Gastroesophageal sphincter (tissue), 4 donors: ENCODE measurements at regions not wholly inside any gene's neighbourhood (a gene's known extent, or its start where the extent isn't known, plus 50 kb on each side); places are given as distances from the start of the nearest gene placed in this dataset.

Experiments used
- ATAC-seq: fragments of 150-250 bp; one replicate; pipeline ENCODE4 v1.9.1; 2016; ENCODE audit warnings: mild to moderate bottlenecking, moderate library complexity
- H3K27ac ChIP-seq, 4 donors: fragments of 200-600 bp; sonication (generic) in 3 of 4; 1 replicate in 3 of 4; 2 replicates in 1 of 4; pipeline ENCODE4 v1.5.1; 2016 to 2019
- H3K27me3 ChIP-seq: fragments of 200-600 bp; sonication (generic); one replicate; pipeline ENCODE4 v1.5.1; 2019
- H3K36me3 ChIP-seq, 2 donors: fragments of 200-600 bp; sonication (generic); one replicate each; pipeline ENCODE4 v1.5.1; 2019; ENCODE audit warnings: control low read depth in 1 of 2
- H3K4me1 ChIP-seq, 3 donors: fragments of 200-600 bp; sonication (generic); 1 replicate in 2 of 3; 2 replicates in 1 of 3; pipeline ENCODE4 v1.5.1; 2016 to 2019; ENCODE audit warnings: control low read depth in 2 of 3
- H3K4me3 ChIP-seq, 2 donors: fragments of 200-600 bp; sonication (generic); one replicate each; pipeline ENCODE4 v1.5.1; 2019; ENCODE audit warnings: mild to moderate bottlenecking in 1 of 2, moderate library complexity in 1 of 2
- H3K9me3 ChIP-seq, 3 donors: fragments of 200-600 bp; sonication (generic); one replicate each; pipeline ENCODE4 v1.5.1; 2017 to 2019; ENCODE audit warnings: control low read depth in 2 of 3
- CTCF ChIP-seq, 4 experiments: fragments of 200-600 bp in 2 of 4; fragments of 450-650 bp in 2 of 4; sonication (generic) in 1 of 4; IDR thresholded peaks; one replicate each; pipeline ENCODE4 v1.5.1; 2017 to 2019; ENCODE audit warnings: antibody characterized with exemption in 4 of 4, mild to moderate bottlenecking in 2 of 4, moderate library complexity in 2 of 4
- EP300 ChIP-seq: sonication (generic); formaldehyde crosslinking; IDR thresholded peaks from one replicate; pipeline ENCODE4 v1.6.1; 2017; ENCODE audit warnings: antibody characterized with exemption, mild to moderate bottlenecking
- POLR2A ChIP-seq, 2 donors: fragments of 450-650 bp; IDR thresholded peaks; one replicate each; pipeline ENCODE4 v1.6.1; 2017; ENCODE audit warnings: antibody characterized with exemption in 2 of 2, mild to moderate bottlenecking in 2 of 2, moderate library complexity in 1 of 2
- POLR2AphosphoS5 ChIP-seq: sonication (generic); formaldehyde crosslinking; IDR thresholded peaks from one replicate; pipeline ENCODE4 v1.6.1; 2017; ENCODE audit warnings: antibody characterized with exemption
- WGBS, 2 donors: methylation state at CpG; one replicate each; pipeline ENCODE4 v1.1.5; 2018; ENCODE audit warnings: low coverage in 1 of 2; 5-methylcytosine and 5-hydroxymethylcytosine counted together

- no peak for ATAC-seq
- no peaks in the 10 kb centered on the region for H3K9me3 ChIP-seq
- H3K36me3 ChIP-seq = no peaks in the 10 kb centered on the region
- no peak overlapping the region for H3K4me3 ChIP-seq
- no peaks in the 10 kb centered on the region for H3K27me3 ChIP-seq
- H3K27ac ChIP-seq = no peak overlapping the region
- TF ChIP-seq POLR2A (IDR thresholded peaks at IDR 0.05) = no peak
- no peak for TF ChIP-seq POLR2AphosphoS5
- no peak for TF ChIP-seq EP300
- no peak for TF ChIP-seq CTCF (IDR thresholded peaks at IDR 0.05)
- no peaks in the 10 kb centered on the region for H3K4me1 ChIP-seq
These were observed 194.5 kb upstream of the SOX5 start for GRCh38 chr12:24143928-24144327.

GRCh38 chr12:24139035-24139434 lies 189.6 kb upstream of the SOX5 start:
- no peak overlapping the region for H3K27ac ChIP-seq
- H3K9me3 ChIP-seq = no peaks in the 10 kb centered on the region
- H3K27me3 ChIP-seq = no peaks in the 10 kb centered on the region
- H3K36me3 ChIP-seq = no peaks in the 10 kb centered on the region
- H3K4me3 ChIP-seq = no peak overlapping the region
- WGBS, 2 donors = 62 to 84% methylated on average over 9 of the region's 9 CpGs
- no peak for ATAC-seq
- no peaks in the 10 kb centered on the region for H3K4me1 ChIP-seq
- TF ChIP-seq CTCF (IDR thresholded peaks at IDR 0.05) (no peak), POLR2AphosphoS5 (no peak), EP300 (no peak), POLR2A (IDR thresholded peaks at IDR 0.05) (no peak)

- Histone ChIP-seq H3K27ac (no peak overlapping the region), H3K4me1 (no peaks in the 10 kb centered on the region), H3K4me3 (no peak overlapping the region), H3K9me3 (no peaks in the 10 kb centered on the region), H3K27me3 (no peaks in the 10 kb centered on the region), H3K36me3 (no peaks in the 10 kb centered on the region)
- 73 to 86% methylated on average over 6 of the region's 6 CpGs for WGBS, 2 donors
- no peak for ATAC-seq
- TF ChIP-seq POLR2A (IDR thresholded peaks at IDR 0.05) (no peak), POLR2AphosphoS5 (no peak), CTCF (IDR thresholded peaks at IDR 0.05) (no peak), EP300 (no peak)
These were observed 188.6 kb upstream of the SOX5 start for GRCh38 chr12:24138041-24138440.

GRCh38 chr12:24135158-24135850 lies 185.8 kb upstream of the SOX5 start:
- Histone ChIP-seq H3K4me3 (no peak overlapping the region), H3K27ac (no peak overlapping the region), H3K27me3 (no peaks in the 10 kb centered on the region), H3K4me1 (no peaks in the 10 kb centered on the region), H3K36me3 (no peaks in the 10 kb centered on the region), H3K9me3 (no peaks in the 10 kb centered on the region)
- ATAC-seq = no peak
- 57 to 62% methylated on average over 5 of the region's 5 CpGs for WGBS, 2 donors
- TF ChIP-seq CTCF (IDR thresholded peaks at IDR 0.05) (no peak), POLR2AphosphoS5 (no peak), EP300 (no peak), POLR2A (IDR thresholded peaks at IDR 0.05) (no peak)

- Histone ChIP-seq H3K4me3 (no peak overlapping the region), H3K27me3 (no peaks in the 10 kb centered on the region), H3K4me1 (no peaks in the 10 kb centered on the region), H3K36me3 (no peaks in the 10 kb centered on the region), H3K9me3 (no peaks in the 10 kb centered on the region), H3K27ac (no peak overlapping the region)
- ATAC-seq = no peak
- TF ChIP-seq POLR2A (IDR thresholded peaks at IDR 0.05) (no peak), POLR2AphosphoS5 (no peak), EP300 (no peak)
These were observed 184.6 kb upstream of the SOX5 start for GRCh38 chr12:24134092-24134491.
